ENCODE measurements at regions not wholly inside any gene's neighbourhood (a gene's known extent, or its start where the extent isn't known, plus 50 kb on each side); places are given as distances from the start of the nearest gene placed in this dataset.

DNA sequence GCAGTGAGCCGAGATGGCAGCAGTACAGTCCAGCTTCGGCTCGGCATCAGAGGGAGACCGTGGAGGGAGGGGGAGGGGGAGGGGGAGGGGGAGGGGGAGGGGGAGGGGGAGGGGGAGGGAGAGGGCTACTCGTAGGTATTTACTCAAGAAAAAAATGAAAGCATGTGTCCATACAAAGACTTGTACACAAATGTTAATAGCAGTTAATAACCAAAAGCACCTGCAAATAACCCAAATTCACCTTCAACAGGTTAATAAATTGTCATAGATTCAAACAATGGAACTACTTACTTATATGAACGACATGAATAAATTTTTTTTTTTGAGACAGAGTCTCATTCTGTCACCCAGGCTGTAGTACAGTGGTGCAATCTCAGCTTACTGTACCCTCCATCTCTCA, 152.4 kb downstream of the BRMS1L start:
- no peak for TF ChIP-seq YY1 (IDR thresholded peaks at IDR 0.05; ENCODE audit: insufficient read depth, insufficient read length)
- no peak for TF ChIP-seq SUZ12 (IDR thresholded peaks at IDR 0.05; ENCODE audit: extremely low read depth, insufficient read depth, insufficient read length)
- TF ChIP-seq ZNF274 (IDR thresholded peaks at IDR 0.05; ENCODE audit: low read depth, low read length) = no peak
